H9 (cell line): ENCODE measurements at regions not wholly inside any gene's neighbourhood (a gene's known extent, or its start where the extent isn't known, plus 50 kb on each side); places are given as distances from the start of the nearest gene placed in this dataset.
A peak's percentile ranks its signal among the peaks of the same experiment; 100 is the strongest.

ENCODE experiments used
- DNase-seq: peaks from one replicate; pipeline ENCODE4 v3.0.0-alpha.2; 2017
- H2AFZ ChIP-seq: one replicate; pipeline ENCODE4 v1.6.1; 2013; ENCODE audit warnings: mild to moderate bottlenecking, low read length, control low read depth, moderate library complexity
- H2AK5ac ChIP-seq: 2 replicates; pipeline ENCODE4 v1.6.1; 2013; ENCODE audit warnings: low read length, control low read depth, mixed read lengths; ENCODE audit not compliant: insufficient read length
- H2BK120ac ChIP-seq: one replicate; pipeline ENCODE4 v1.6.1; 2013; ENCODE audit warnings: low read depth, mild to moderate bottlenecking, low read length, control low read depth, inconsistent platforms; ENCODE audit not compliant: poor library complexity, severe bottlenecking
- H2BK12ac ChIP-seq: 2 replicates; pipeline ENCODE4 v1.6.1; 2013; ENCODE audit warnings: low read length, control low read depth, mixed read lengths, low read depth; ENCODE audit not compliant: insufficient read length
- H2BK15ac ChIP-seq: 2 replicates; pipeline ENCODE4 v1.6.1; 2013; ENCODE audit warnings: low read depth, low read length, control low read depth
- H2BK20ac ChIP-seq: one replicate; pipeline ENCODE4 v1.6.1; 2013; ENCODE audit warnings: low read depth, mild to moderate bottlenecking, low read length, control low read depth, inconsistent platforms; ENCODE audit not compliant: poor library complexity, severe bottlenecking
- H2BK5ac ChIP-seq: 2 replicates; pipeline ENCODE4 v1.6.1; 2013; ENCODE audit warnings: low read length, control low read depth, mixed read lengths; ENCODE audit not compliant: insufficient read length
- H3K14ac ChIP-seq: 2 replicates; pipeline ENCODE4 v1.6.1; 2013; ENCODE audit warnings: low read length, control low read depth; ENCODE audit not compliant: insufficient read depth
- H3K18ac ChIP-seq: 2 replicates; pipeline ENCODE4 v1.6.1; 2013; ENCODE audit warnings: low read depth, mild to moderate bottlenecking, mixed read lengths, low read length, control low read depth; ENCODE audit not compliant: insufficient read length
- H3K23ac ChIP-seq: 2 replicates; pipeline ENCODE4 v1.6.1; 2013; ENCODE audit warnings: low read length, control low read depth, mixed read lengths, low read depth; ENCODE audit not compliant: insufficient read length
- H3K23me2 ChIP-seq: 2 replicates; pipeline ENCODE4 v1.6.1; 2013; ENCODE audit warnings: low read depth, mild to moderate bottlenecking, mixed read lengths, low read length, control low read depth; ENCODE audit not compliant: insufficient read length, poor library complexity, severe bottlenecking
- H3K27ac ChIP-seq: 2 replicates; pipeline ENCODE4 v1.5.1; 2013; ENCODE audit warnings: low read length, control low read depth, mixed read lengths, low read depth; ENCODE audit not compliant: insufficient read length
- H3K27me3 ChIP-seq: 2 replicates; pipeline ENCODE4 v1.6.1; 2013; ENCODE audit warnings: low read length, control low read depth, inconsistent platforms; ENCODE audit not compliant: insufficient read depth
- H3K4ac ChIP-seq: 2 replicates; pipeline ENCODE4 v1.6.1; 2013; ENCODE audit warnings: low read depth, mild to moderate bottlenecking, control low read depth, inconsistent platforms, low read length, moderate library complexity
- H3K4me1 ChIP-seq: 2 replicates; pipeline ENCODE4 v1.6.1; 2013; ENCODE audit warnings: low read length, control low read depth, inconsistent platforms; ENCODE audit not compliant: insufficient read depth
- H3K4me2 ChIP-seq: 2 replicates; pipeline ENCODE4 v1.6.1; 2013; ENCODE audit warnings: low read length, control low read depth, mixed read lengths; ENCODE audit not compliant: insufficient read length, insufficient read depth
- H3K56ac ChIP-seq: 2 replicates; pipeline ENCODE4 v1.6.1; 2013; ENCODE audit warnings: low read depth, mild to moderate bottlenecking, mixed read lengths, low read length, control low read depth; ENCODE audit not compliant: insufficient read length
- H3K79me1 ChIP-seq: 2 replicates; pipeline ENCODE4 v1.6.1; 2013; ENCODE audit warnings: low read depth, mild to moderate bottlenecking, moderate library complexity, low read length, control low read depth, inconsistent platforms; ENCODE audit not compliant: insufficient read depth, poor library complexity, severe bottlenecking
- H3K79me2 ChIP-seq: 2 replicates; pipeline ENCODE4 v1.6.1; 2013; ENCODE audit warnings: low read length, control low read depth, inconsistent platforms; ENCODE audit not compliant: insufficient read depth
- H3K9ac ChIP-seq: 2 replicates; pipeline ENCODE4 v1.6.1; 2013; ENCODE audit warnings: low read length, control low read depth, mixed read lengths; ENCODE audit not compliant: insufficient read length; ENCODE audit errors: extremely low read depth
- H3K9me3 ChIP-seq: one replicate; pipeline ENCODE4 v1.6.1; 2013; ENCODE audit warnings: low read depth, low read length, inconsistent platforms; ENCODE audit not compliant: control insufficient read depth
- H3T11ph ChIP-seq: one replicate; pipeline ENCODE4 v1.6.1; 2013; ENCODE audit warnings: mild to moderate bottlenecking, low read length, control low read depth, inconsistent platforms
- H4K20me1 ChIP-seq: one replicate; pipeline ENCODE4 v1.6.1; 2013; ENCODE audit not compliant: control insufficient read depth, insufficient read length, insufficient read depth
- H4K5ac ChIP-seq: 2 replicates; pipeline ENCODE4 v1.6.1; 2013; ENCODE audit warnings: low read depth, mild to moderate bottlenecking, mixed read lengths, low read length, control low read depth; ENCODE audit not compliant: insufficient read length
- H4K8ac ChIP-seq: replicated peaks from 2 replicates; pipeline ENCODE4 v1.6.1; 2013; ENCODE audit warnings: low read length, control low read depth, mixed read lengths, low read depth; ENCODE audit not compliant: insufficient read length
- H4K91ac ChIP-seq: 2 replicates; pipeline ENCODE4 v1.6.1; 2013; ENCODE audit warnings: low read depth, mild to moderate bottlenecking, moderate library complexity, mixed read lengths, low read length, control low read depth; ENCODE audit not compliant: insufficient read length
- H3K27ac Mint-ChIP-seq, 3 experiments: 2 replicates in 2 of 3; 3 replicates in 1 of 3; pipeline ENCODE4 v1.8.0; 2020 to 2021; ENCODE audit warnings: mixed read lengths in 3 of 3, mild to moderate bottlenecking in 1 of 3, moderate library complexity in 1 of 3
- H3K27me3 Mint-ChIP-seq: 2 replicates; pipeline ENCODE4 v1.8.0; 2021; ENCODE audit warnings: low read depth, mild to moderate bottlenecking, moderate library complexity, mixed read lengths
- H3K36me3 Mint-ChIP-seq, 3 experiments: 2 replicates in 2 of 3; 3 replicates in 1 of 3; pipeline ENCODE4 v1.8.0; 2020 to 2021; ENCODE audit warnings: low read depth in 3 of 3, mixed read lengths in 3 of 3; ENCODE audit not compliant: insufficient read depth in 1 of 3
- H3K4me1 Mint-ChIP-seq, 2 experiments: 2 replicates each; pipeline ENCODE4 v1.8.0; 2020; ENCODE audit warnings: mixed read lengths in 2 of 2
- H3K4me3 Mint-ChIP-seq, 2 experiments: 2 replicates in 1 of 2; 3 replicates in 1 of 2; pipeline ENCODE4 v1.8.0; 2020 to 2021; ENCODE audit warnings: mild to moderate bottlenecking in 2 of 2, mixed read lengths in 2 of 2, moderate library complexity in 1 of 2
- H3K9me3 Mint-ChIP-seq, 2 experiments: 2 replicates in 1 of 2; 3 replicates in 1 of 2; pipeline ENCODE4 v1.8.0; 2020; ENCODE audit warnings: mild to moderate bottlenecking in 2 of 2, mixed read lengths in 2 of 2, moderate library complexity in 1 of 2
- WGBS: extraction: QIAGEN DNeasy Blood & Tissue Kit; methylation state at CpG from one replicate; pipeline ENCODE4 v1.1.7; 2013; ENCODE audit warnings: missing lambda C conversion rate, low lambda C conversion rate, mixed read lengths; ENCODE audit not compliant: insufficient read length; ENCODE audit errors: extremely low coverage; 5-methylcytosine and 5-hydroxymethylcytosine counted together
- TF ChIP-seq, protein P1 (sequence below): fragments of 200-600 bp; sonication (generic); conservative IDR thresholded peaks from 3 replicates; pipeline ENCODE4 v1.8.0; 2021; ENCODE audit warnings: antibody characterized with exemption, mild to moderate bottlenecking

DNA sequence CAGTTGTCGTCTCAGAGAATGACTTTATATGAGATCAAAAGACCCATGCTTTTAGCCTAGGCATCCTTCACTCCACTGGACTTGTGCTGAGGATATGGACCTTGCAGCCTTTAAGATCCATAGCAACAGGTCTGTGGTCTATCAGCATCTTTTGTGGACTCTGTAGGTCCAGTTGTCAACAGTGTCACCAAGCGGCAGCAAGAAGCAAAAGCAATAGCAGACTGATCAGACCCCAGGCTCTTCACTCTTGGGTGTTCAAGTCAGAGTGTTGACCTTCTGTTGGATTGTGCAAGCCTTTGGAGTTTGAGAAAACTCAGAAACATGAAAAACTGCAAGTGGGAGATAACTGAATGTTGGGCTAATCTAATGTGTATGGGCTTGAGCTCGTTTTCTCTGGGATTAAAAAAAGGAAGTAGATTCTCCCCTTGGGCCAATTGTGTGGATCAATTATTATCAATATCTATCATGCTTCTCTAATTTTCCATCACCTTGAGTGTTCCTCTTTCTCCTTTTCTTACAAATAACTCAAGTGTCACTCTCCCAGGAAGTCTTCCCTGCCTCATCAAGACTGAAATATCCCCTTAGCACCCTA, 144.2 kb downstream of the LYPLAL1 start:
- no peaks in the 10 kb centered on the region; a peak in 1 of 5 replicates for H3K9me3 Mint-ChIP-seq

More for the DNA sequence above, 144.2 kb downstream of the LYPLAL1 start:
- no peak overlapping the region for H2AK5ac ChIP-seq
- H3K27ac ChIP-seq, result no peak overlapping the region
- H3K9ac ChIP-seq, result no peak overlapping the region
- H3K18ac ChIP-seq, result no peak overlapping the region
- H3K79me2 ChIP-seq, result no peaks in the 10 kb centered on the region
- TF ChIP-seq, protein P1, sequence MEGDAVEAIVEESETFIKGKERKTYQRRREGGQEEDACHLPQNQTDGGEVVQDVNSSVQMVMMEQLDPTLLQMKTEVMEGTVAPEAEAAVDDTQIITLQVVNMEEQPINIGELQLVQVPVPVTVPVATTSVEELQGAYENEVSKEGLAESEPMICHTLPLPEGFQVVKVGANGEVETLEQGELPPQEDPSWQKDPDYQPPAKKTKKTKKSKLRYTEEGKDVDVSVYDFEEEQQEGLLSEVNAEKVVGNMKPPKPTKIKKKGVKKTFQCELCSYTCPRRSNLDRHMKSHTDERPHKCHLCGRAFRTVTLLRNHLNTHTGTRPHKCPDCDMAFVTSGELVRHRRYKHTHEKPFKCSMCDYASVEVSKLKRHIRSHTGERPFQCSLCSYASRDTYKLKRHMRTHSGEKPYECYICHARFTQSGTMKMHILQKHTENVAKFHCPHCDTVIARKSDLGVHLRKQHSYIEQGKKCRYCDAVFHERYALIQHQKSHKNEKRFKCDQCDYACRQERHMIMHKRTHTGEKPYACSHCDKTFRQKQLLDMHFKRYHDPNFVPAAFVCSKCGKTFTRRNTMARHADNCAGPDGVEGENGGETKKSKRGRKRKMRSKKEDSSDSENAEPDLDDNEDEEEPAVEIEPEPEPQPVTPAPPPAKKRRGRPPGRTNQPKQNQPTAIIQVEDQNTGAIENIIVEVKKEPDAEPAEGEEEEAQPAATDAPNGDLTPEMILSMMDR, result peak; percentile 75
- no peak overlapping the region for H4K91ac ChIP-seq
- no peak overlapping the region for H3K23ac ChIP-seq
- H3K4me2 ChIP-seq, result no peak overlapping the region
- H3K4ac ChIP-seq, result no peak overlapping the region
- H2AFZ ChIP-seq, result no peak overlapping the region
- no peaks in the 10 kb centered on the region for H3K23me2 ChIP-seq
- no peak overlapping the region for H2BK120ac ChIP-seq
- H3K27me3 Mint-ChIP-seq, result no peaks in the 10 kb centered on the region
- H3K27ac Mint-ChIP-seq, result no peak overlapping the region
- no peak overlapping the region for H4K5ac ChIP-seq
- no peak overlapping the region for H4K8ac ChIP-seq
- no peak overlapping the region for H3K4me3 Mint-ChIP-seq
- H3K4me1 ChIP-seq, result no peaks in the 10 kb centered on the region
- H2BK20ac ChIP-seq, result no peak overlapping the region
- H2BK5ac ChIP-seq, result no peak overlapping the region
- H4K20me1 ChIP-seq, result no peaks in the 10 kb centered on the region
- H3T11ph ChIP-seq, result no peak overlapping the region
- H3K14ac ChIP-seq, result no peak overlapping the region
- H3K56ac ChIP-seq, result no peak overlapping the region
- H3K79me1 ChIP-seq, result no peaks in the 10 kb centered on the region
- DNase-seq, result peak; percentile 60
- no CpG with 5 or more reads among the region's 3 CpGs for WGBS
- H3K27me3 ChIP-seq, result no peaks in the 10 kb centered on the region
- no peak overlapping the region for H2BK12ac ChIP-seq
- H3K4me1 Mint-ChIP-seq, result no peaks in the 10 kb centered on the region
- no peaks in the 10 kb centered on the region for H3K36me3 Mint-ChIP-seq
- no peak overlapping the region for H2BK15ac ChIP-seq
- H3K9me3 ChIP-seq, result no peaks in the 10 kb centered on the region
